ENCODE measurements at regions not wholly inside any gene's neighbourhood (a gene's known extent, or its start where the extent isn't known, plus 50 kb on each side); places are given as distances from the start of the nearest gene placed in this dataset.

DNA sequence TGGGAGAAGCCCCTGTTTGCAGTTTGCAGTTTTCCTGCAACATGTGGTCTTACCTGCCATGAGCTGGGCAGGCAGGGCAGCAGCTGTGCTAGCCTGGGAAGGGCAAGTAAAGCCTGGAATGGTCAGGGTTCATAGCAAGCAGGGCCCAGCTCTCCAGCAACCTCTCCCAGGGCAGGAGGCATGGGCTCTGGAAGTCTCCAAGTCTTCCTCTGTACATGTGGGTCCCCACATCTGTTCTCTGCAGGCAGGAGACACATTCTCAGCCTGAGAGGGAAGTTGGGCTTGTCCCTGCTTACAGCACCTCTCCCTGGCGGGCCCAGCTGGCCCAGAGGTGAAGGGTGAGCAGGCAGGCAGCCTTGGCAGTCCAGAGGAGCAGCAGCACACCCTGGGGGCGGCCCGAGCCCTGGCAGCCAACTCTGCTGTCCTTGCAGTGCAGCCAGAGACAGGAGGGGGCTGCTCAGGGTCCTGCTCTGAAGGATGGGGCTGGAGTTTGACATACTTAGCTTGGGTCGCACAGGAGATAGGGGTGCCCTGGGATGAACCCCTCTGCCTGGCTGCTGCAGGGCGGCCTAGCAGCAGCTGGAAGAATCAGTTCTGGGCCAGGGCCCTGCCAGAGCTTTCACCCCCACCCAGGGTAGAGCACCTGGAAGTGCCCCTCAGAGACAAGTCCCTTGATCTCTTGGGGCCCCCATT is 176.0 kb downstream of the MRPL14 start (continued):
- TF ChIP-seq, protein P1, sequence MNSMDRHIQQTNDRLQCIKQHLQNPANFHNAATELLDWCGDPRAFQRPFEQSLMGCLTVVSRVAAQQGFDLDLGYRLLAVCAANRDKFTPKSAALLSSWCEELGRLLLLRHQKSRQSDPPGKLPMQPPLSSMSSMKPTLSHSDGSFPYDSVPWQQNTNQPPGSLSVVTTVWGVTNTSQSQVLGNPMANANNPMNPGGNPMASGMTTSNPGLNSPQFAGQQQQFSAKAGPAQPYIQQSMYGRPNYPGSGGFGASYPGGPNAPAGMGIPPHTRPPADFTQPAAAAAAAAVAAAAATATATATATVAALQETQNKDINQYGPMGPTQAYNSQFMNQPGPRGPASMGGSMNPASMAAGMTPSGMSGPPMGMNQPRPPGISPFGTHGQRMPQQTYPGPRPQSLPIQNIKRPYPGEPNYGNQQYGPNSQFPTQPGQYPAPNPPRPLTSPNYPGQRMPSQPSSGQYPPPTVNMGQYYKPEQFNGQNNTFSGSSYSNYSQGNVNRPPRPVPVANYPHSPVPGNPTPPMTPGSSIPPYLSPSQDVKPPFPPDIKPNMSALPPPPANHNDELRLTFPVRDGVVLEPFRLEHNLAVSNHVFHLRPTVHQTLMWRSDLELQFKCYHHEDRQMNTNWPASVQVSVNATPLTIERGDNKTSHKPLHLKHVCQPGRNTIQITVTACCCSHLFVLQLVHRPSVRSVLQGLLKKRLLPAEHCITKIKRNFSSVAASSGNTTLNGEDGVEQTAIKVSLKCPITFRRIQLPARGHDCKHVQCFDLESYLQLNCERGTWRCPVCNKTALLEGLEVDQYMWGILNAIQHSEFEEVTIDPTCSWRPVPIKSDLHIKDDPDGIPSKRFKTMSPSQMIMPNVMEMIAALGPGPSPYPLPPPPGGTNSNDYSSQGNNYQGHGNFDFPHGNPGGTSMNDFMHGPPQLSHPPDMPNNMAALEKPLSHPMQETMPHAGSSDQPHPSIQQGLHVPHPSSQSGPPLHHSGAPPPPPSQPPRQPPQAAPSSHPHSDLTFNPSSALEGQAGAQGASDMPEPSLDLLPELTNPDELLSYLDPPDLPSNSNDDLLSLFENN (IDR thresholded peaks at IDR 0.05; ENCODE audit: low read depth in 2 of 2, low read length in 2 of 2) = peak in 1 of 2 experiments; percentile 74; a peak in 1 of 4 replicates
- no peak for TF ChIP-seq KDM2B (CRISPR knock-in tag; IDR thresholded peaks at IDR 0.05)
- no peak for TF ChIP-seq PRPF4 (IDR thresholded peaks at IDR 0.05; ENCODE audit: insufficient read depth, low read depth, low read length, poor library complexity, severe bottlenecking)
- TF ChIP-seq, protein P2, sequence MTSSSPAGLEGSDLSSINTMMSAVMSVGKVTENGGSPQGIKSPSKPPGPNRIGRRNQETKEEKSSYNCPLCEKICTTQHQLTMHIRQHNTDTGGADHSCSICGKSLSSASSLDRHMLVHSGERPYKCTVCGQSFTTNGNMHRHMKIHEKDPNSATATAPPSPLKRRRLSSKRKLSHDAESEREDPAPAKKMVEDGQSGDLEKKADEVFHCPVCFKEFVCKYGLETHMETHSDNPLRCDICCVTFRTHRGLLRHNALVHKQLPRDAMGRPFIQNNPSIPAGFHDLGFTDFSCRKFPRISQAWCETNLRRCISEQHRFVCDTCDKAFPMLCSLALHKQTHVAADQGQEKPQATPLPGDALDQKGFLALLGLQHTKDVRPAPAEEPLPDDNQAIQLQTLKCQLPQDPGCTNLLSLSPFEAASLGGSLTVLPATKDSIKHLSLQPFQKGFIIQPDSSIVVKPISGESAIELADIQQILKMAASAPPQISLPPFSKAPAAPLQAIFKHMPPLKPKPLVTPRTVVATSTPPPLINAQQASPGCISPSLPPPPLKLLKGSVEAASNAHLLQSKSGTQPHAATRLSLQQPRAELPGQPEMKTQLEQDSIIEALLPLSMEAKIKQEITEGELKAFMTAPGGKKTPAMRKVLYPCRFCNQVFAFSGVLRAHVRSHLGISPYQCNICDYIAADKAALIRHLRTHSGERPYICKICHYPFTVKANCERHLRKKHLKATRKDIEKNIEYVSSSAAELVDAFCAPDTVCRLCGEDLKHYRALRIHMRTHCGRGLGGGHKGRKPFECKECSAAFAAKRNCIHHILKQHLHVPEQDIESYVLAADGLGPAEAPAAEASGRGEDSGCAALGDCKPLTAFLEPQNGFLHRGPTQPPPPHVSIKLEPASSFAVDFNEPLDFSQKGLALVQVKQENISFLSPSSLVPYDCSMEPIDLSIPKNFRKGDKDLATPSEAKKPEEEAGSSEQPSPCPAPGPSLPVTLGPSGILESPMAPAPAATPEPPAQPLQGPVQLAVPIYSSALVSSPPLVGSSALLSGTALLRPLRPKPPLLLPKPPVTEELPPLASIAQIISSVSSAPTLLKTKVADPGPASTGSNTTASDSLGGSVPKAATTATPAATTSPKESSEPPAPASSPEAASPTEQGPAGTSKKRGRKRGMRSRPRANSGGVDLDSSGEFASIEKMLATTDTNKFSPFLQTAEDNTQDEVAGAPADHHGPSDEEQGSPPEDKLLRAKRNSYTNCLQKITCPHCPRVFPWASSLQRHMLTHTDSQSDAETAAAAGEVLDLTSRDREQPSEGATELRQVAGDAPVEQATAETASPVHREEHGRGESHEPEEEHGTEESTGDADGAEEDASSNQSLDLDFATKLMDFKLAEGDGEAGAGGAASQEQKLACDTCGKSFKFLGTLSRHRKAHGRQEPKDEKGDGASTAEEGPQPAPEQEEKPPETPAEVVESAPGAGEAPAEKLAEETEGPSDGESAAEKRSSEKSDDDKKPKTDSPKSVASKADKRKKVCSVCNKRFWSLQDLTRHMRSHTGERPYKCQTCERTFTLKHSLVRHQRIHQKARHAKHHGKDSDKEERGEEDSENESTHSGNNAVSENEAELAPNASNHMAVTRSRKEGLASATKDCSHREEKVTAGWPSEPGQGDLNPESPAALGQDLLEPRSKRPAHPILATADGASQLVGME (CRISPR knock-in tag; IDR thresholded peaks at IDR 0.05) = no peak
- no peak for TF ChIP-seq PHF8 (IDR thresholded peaks at IDR 0.05; ENCODE audit: borderline replicate concordance, low read length)
- TF ChIP-seq MAFK (IDR thresholded peaks at IDR 0.05; ENCODE audit: low read length) = no peak
- TF ChIP-seq SPI1 (IDR thresholded peaks at IDR 0.05; ENCODE audit: borderline replicate concordance, low read depth, low read length) = no peak
- TF ChIP-seq MTA3 (IDR thresholded peaks at IDR 0.05; ENCODE audit: borderline replicate concordance) = peak; percentile 69; the same call in 1 of the 2 replicates
- no peak for TF ChIP-seq ZNF707 (CRISPR knock-in tag; conservative IDR thresholded peaks at IDR 0.05)
- TF ChIP-seq ZKSCAN8 (CRISPR knock-in tag; IDR thresholded peaks at IDR 0.05) = no peak; the same call in 1 of the 2 replicates
- TF ChIP-seq, protein P3, sequence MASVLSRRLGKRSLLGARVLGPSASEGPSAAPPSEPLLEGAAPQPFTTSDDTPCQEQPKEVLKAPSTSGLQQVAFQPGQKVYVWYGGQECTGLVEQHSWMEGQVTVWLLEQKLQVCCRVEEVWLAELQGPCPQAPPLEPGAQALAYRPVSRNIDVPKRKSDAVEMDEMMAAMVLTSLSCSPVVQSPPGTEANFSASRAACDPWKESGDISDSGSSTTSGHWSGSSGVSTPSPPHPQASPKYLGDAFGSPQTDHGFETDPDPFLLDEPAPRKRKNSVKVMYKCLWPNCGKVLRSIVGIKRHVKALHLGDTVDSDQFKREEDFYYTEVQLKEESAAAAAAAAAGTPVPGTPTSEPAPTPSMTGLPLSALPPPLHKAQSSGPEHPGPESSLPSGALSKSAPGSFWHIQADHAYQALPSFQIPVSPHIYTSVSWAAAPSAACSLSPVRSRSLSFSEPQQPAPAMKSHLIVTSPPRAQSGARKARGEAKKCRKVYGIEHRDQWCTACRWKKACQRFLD (CRISPR knock-in tag; IDR thresholded peaks at IDR 0.05) = no peak; the same call in 1 of the 2 replicates
- TF ChIP-seq HSF4 (CRISPR knock-in tag; IDR thresholded peaks at IDR 0.05; ENCODE audit: borderline replicate concordance) = no peak
- TF ChIP-seq, protein P4, sequence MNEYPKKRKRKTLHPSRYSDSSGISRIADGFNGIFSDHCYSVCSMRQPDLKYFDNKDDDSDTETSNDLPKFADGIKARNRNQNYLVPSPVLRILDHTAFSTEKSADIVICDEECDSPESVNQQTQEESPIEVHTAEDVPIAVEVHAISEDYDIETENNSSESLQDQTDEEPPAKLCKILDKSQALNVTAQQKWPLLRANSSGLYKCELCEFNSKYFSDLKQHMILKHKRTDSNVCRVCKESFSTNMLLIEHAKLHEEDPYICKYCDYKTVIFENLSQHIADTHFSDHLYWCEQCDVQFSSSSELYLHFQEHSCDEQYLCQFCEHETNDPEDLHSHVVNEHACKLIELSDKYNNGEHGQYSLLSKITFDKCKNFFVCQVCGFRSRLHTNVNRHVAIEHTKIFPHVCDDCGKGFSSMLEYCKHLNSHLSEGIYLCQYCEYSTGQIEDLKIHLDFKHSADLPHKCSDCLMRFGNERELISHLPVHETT (CRISPR knock-in tag; conservative IDR thresholded peaks at IDR 0.05 in 1 of 2, IDR thresholded peaks at IDR 0.05 in 1 of 2) = no peak; a peak in 1 of 4 replicates

All from K562 (cell line).